ENCODE measurements at regions not wholly inside any gene's neighbourhood (a gene's known extent, or its start where the extent isn't known, plus 50 kb on each side); places are given as distances from the start of the nearest gene placed in this dataset.

- Histone ChIP-seq H3K27ac (ENCODE audit: extremely low read length, insufficient read depth, low read length) (no peak overlapping the region), H3K4me2 (ENCODE audit: low read depth, low read length) (no peak overlapping the region), H4K20me1 (ENCODE audit: insufficient read depth, low read length) (no peaks in the 10 kb centered on the region), H2AFZ (ENCODE audit: low read length) (no peak overlapping the region), H3K9ac (ENCODE audit: insufficient read depth, low read depth, low read length) (no peak overlapping the region), H3K79me2 (ENCODE audit: insufficient read depth, low read length) (no peaks in the 10 kb centered on the region), H3K36me3 (replicated peaks in 1 of 2; ENCODE audit: control insufficient read depth in 1 of 2, insufficient read depth in 2 of 2, low read length in 2 of 2) (no peaks in the 10 kb centered on the region), H3K27me3 (ENCODE audit: control insufficient read depth in 1 of 2, insufficient read depth in 2 of 2, low read length in 2 of 2) (no peaks in the 10 kb centered on the region), H3K4me1 (ENCODE audit: insufficient read depth, low read length) (no peaks in the 10 kb centered on the region), H3K9me3 (ENCODE audit: low read length) (no peaks in the 10 kb centered on the region), H3K4me3 (replicated peaks in 1 of 3; ENCODE audit: insufficient read depth in 1 of 3, low read depth in 2 of 3, low read length in 3 of 3) (no peak overlapping the region)
- intact Hi-C loops (cut with micrococcal nuclease; ENCODE audit: unreplicated experiment) (no loop called here), in situ Hi-C loops (cut with HindIII; ENCODE audit: extremely low pct_ligation_motif_present, low pct_unique_long_range_greater_than_20kb) (no loop called here)
- POLR2A ChIA-PET, result no interaction called here
- ATAC-seq (no peak), DNase-seq (ENCODE audit: low spot score) (no peak), FAIRE-seq (no peak)
- CTCF ChIA-PET (ENCODE audit: low intra/inter-chr PET ratio, low total read pairs), result no interaction called here
- 0% methylated on average over 3 of the region's 3 CpGs for WGBS (ENCODE audit: low lambda C conversion rate)
- no TSS peak for BruUV-seq (replicated peaks)
- TF ChIP-seq ASH2L (IDR thresholded peaks at IDR 0.05; ENCODE audit: insufficient read length, low read depth, low read length), result no peak
- no peak for TF ChIP-seq FOXO1 (CRISPR knock-in tag; IDR thresholded peaks at IDR 0.05)
- no peak for TF ChIP-seq MIER2 (CRISPR knock-in tag; IDR thresholded peaks at IDR 0.05)
- no peak for TF ChIP-seq GMEB2 (CRISPR knock-in tag; IDR thresholded peaks at IDR 0.05; ENCODE audit: low read depth)
- TF ChIP-seq ZSCAN22 (CRISPR knock-in tag; IDR thresholded peaks at IDR 0.05), result no peak
- TF ChIP-seq, protein P1, sequence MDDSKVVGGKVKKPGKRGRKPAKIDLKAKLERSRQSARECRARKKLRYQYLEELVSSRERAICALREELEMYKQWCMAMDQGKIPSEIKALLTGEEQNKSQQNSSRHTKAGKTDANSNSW (CRISPR knock-in tag; IDR thresholded peaks at IDR 0.05; ENCODE audit: borderline replicate concordance), result no peak
- no peak for TF ChIP-seq YEATS2 (CRISPR knock-in tag; IDR thresholded peaks at IDR 0.05; ENCODE audit: borderline replicate concordance)
- TF ChIP-seq GPN1 (CRISPR knock-in tag; IDR thresholded peaks at IDR 0.05; ENCODE audit: borderline replicate concordance), result no peak
- no peak for TF ChIP-seq RERE (CRISPR knock-in tag; IDR thresholded peaks at IDR 0.05; ENCODE audit: low read depth)
- no peak for TF ChIP-seq MBNL3 (CRISPR knock-in tag; conservative IDR thresholded peaks at IDR 0.05)
- no peak for TF ChIP-seq CREB1 (IDR thresholded peaks at IDR 0.05)
- no peak for TF ChIP-seq CREB1 (CRISPR knock-in tag; IDR thresholded peaks at IDR 0.05)
- TF ChIP-seq, protein P2, sequence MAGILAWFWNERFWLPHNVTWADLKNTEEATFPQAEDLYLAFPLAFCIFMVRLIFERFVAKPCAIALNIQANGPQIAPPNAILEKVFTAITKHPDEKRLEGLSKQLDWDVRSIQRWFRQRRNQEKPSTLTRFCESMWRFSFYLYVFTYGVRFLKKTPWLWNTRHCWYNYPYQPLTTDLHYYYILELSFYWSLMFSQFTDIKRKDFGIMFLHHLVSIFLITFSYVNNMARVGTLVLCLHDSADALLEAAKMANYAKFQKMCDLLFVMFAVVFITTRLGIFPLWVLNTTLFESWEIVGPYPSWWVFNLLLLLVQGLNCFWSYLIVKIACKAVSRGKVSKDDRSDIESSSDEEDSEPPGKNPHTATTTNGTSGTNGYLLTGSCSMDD (CRISPR knock-in tag; IDR thresholded peaks at IDR 0.05), result no peak
- TF ChIP-seq, protein P3, sequence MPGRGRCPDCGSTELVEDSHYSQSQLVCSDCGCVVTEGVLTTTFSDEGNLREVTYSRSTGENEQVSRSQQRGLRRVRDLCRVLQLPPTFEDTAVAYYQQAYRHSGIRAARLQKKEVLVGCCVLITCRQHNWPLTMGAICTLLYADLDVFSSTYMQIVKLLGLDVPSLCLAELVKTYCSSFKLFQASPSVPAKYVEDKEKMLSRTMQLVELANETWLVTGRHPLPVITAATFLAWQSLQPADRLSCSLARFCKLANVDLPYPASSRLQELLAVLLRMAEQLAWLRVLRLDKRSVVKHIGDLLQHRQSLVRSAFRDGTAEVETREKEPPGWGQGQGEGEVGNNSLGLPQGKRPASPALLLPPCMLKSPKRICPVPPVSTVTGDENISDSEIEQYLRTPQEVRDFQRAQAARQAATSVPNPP (CRISPR knock-in tag; IDR thresholded peaks at IDR 0.05), result no peak
- TF ChIP-seq ARID3A (IDR thresholded peaks at IDR 0.05; ENCODE audit: low read depth, low read length), result no peak
Observed at GRCh38 chr5:169369130-169369529, 68.2 kb upstream of the SLIT3 start.

Data from HepG2 (cell line).